Mucosa of rectum (tissue), 2 donors: ENCODE measurements at regions not wholly inside any gene's neighbourhood (a gene's known extent, or its start where the extent isn't known, plus 50 kb on each side); places are given as distances from the start of the nearest gene placed in this dataset.

Experiments used
- H3K27ac ChIP-seq, 2 donors: one replicate each; pipeline ENCODE4 v1.7.0; 2013; ENCODE audit warnings: inconsistent platforms in 2 of 2, low read depth in 2 of 2, low read length in 2 of 2
- H3K27me3 ChIP-seq, 2 donors: one replicate each; pipeline ENCODE4 v1.7.0; 2013; ENCODE audit warnings: low read length in 2 of 2; ENCODE audit not compliant: control insufficient read depth in 2 of 2, insufficient read depth in 2 of 2
- H3K36me3 ChIP-seq, 2 donors: one replicate each; pipeline ENCODE4 v1.7.0; 2013; ENCODE audit warnings: low read length in 2 of 2; ENCODE audit not compliant: control insufficient read depth in 2 of 2, insufficient read depth in 2 of 2
- H3K4me1 ChIP-seq, 2 donors: one replicate each; pipeline ENCODE4 v1.7.0; 2013; ENCODE audit warnings: low read length in 2 of 2, mild to moderate bottlenecking in 1 of 2; ENCODE audit not compliant: control insufficient read depth in 2 of 2, insufficient read depth in 2 of 2
- H3K4me3 ChIP-seq, 2 donors: one replicate each; pipeline ENCODE4 v1.7.0; 2013; ENCODE audit warnings: low read length in 2 of 2
- H3K9ac ChIP-seq, 2 donors: one replicate each; pipeline ENCODE4 v1.7.0; 2013; ENCODE audit warnings: low read length in 2 of 2, low read depth in 1 of 2, mild to moderate bottlenecking in 1 of 2
- H3K9me3 ChIP-seq, 2 donors: one replicate each; pipeline ENCODE4 v1.7.0; 2013; ENCODE audit warnings: low read length in 2 of 2; ENCODE audit not compliant: control insufficient read depth in 2 of 2
- donor health status: healthy.
- donor health status: Normal muscosa, but diverticular disease.

DNA sequence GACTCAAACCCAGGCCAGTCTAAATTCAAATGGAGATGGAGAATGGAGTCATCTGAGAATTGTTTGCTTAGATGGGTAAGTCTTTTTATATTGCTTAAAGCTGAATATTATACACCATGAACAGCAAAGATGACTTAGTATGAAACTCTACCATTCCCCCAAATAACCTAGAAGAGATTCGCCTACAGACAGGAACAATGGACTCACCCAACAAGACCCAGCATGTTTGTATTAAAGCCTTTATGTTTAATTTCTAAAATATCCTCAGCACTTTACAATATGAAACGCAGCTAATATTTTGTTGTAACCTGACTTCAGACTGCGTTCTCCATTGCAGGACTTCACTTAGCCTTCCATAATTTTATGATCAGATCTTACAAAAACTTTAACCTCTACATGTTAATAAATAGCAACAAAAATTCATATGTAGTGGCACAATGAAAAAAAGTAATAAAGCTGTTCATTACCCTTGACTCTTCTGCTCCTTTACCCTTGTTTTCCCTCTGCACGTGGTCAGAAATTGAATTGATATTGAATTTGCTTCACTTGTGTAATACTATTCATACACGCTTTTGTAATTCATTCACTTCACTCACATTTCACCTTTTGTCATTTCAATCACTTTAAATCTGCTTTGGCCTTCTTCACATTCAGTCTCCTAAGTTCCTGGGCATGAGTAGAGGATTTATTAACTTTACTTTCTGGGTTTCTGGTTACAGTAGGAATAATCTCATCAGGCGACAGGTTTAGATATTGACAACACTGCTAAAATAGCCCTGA lies 177.3 kb upstream of the PTBP2 start:
- Histone ChIP-seq H3K36me3 (no peaks in the 10 kb centered on the region), H3K4me3 (no peak overlapping the region), H3K9ac (no peak overlapping the region), H3K4me1 (no peaks in the 10 kb centered on the region), H3K9me3 (no peaks in the 10 kb centered on the region), H3K27ac (no peak overlapping the region), H3K27me3 (no peaks in the 10 kb centered on the region)

DNA sequence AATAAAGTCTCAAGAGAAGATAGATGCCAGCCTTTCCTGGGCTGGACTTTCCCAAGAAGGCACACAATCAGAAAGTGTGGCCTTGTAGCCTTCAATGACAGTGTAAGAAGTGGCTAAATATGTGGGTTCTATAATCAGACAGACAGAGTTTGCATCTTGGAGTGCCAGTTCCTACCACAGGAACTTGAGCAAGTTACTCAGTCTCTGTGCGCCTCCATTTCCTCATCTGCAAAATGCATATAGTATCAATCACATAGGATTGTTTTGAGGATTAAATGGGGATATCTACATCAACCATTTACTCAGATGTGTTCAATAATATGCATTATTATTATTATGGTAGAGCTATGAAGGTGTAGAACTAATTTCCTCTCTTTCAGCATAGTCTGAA lies 176.8 kb upstream of the PTBP2 start:
- Histone ChIP-seq H3K27ac (no peak overlapping the region), H3K4me1 (no peaks in the 10 kb centered on the region), H3K9ac (no peak overlapping the region), H3K9me3 (no peaks in the 10 kb centered on the region), H3K36me3 (no peaks in the 10 kb centered on the region), H3K4me3 (no peak overlapping the region), H3K27me3 (no peaks in the 10 kb centered on the region)

DNA sequence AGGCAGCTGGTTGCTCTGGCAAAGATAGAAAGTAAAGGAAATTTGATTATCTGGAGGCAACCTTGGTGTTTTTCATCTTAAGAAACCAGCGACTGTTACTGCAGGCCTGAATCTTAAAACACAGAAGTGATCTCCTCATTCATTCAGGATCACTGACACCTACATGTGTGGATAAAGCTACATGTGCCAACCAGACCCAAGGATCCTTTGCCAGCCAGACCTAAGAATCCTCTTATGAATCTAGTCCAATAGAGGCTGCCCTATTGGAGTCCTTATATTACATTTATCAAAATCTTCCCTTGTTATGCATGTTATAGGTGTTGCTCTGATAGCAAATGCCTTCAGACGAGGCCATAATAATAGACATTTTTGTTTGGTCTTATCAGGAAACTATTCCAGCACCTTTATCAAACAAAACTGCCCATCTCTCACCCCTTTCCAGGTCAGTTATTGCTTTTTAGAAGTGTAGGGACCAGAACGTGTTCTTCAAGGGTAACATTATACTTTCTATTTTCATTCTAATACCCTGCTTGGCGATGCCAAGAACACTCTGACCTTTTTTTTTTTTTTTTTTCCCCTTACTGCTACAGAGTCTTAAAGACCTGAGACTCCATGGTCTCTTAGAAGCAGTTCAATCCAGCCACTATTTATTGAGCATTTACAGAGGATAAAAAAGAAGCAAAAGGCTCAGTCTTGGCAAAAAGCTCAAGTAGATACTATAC lies 175.5 kb upstream of the PTBP2 start:
- no peak overlapping the region for H3K9ac ChIP-seq
- H3K27ac ChIP-seq, result no peak overlapping the region
- H3K4me1 ChIP-seq, result no peaks in the 10 kb centered on the region
- no peak overlapping the region for H3K4me3 ChIP-seq
- no peaks in the 10 kb centered on the region for H3K27me3 ChIP-seq
- no peaks in the 10 kb centered on the region for H3K36me3 ChIP-seq
- no peaks in the 10 kb centered on the region for H3K9me3 ChIP-seq

DNA sequence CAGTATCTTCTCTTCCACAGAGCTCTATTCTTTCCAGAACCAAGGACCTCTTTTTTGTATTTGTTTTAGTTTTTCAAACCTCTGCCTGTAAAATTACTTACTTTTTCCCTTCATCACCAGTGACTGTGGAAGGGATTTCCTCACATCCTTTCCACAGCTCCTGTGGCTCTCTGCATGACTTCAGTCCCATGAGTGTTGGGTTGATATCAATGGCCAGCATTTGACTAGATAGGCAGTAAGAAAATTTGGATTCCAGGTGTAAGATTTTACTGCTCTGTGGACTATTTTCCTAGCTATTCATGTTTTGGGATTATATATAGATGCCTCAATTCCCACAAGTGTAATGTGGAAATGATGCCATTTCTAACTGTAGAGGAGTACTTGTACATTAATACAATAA lies 171.5 kb upstream of the PTBP2 start:
- no peaks in the 10 kb centered on the region for H3K27me3 ChIP-seq
- H3K4me3 ChIP-seq, result no peak overlapping the region
- no peak overlapping the region for H3K27ac ChIP-seq
- H3K9me3 ChIP-seq, result no peaks in the 10 kb centered on the region
- H3K36me3 ChIP-seq, result no peaks in the 10 kb centered on the region
- H3K4me1 ChIP-seq, result no peaks in the 10 kb centered on the region
- no peak overlapping the region for H3K9ac ChIP-seq

DNA sequence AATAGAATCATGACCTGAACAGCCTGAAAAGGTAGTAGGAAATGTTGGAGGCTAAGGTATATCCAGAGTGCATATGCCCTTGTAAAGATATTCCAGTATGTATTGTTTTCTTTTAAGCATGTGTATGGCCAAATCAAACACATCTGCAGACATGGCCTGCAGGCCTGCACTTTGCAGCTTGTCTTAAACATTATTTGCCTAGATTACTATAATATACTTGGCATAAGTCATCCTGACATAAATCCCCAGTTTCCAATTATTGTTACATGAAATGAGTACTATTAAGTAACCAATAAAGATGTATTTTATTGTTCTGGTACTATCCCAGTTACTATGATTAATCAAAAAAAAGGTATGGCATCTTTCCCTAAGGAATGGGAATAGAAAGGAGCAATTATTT lies 169.1 kb upstream of the PTBP2 start:
- H3K9ac ChIP-seq, result no peak overlapping the region
- no peaks in the 10 kb centered on the region for H3K27me3 ChIP-seq
- H3K4me1 ChIP-seq, result no peaks in the 10 kb centered on the region
- H3K36me3 ChIP-seq, result no peaks in the 10 kb centered on the region
- no peak overlapping the region for H3K4me3 ChIP-seq
- H3K9me3 ChIP-seq, result no peaks in the 10 kb centered on the region
- no peak overlapping the region for H3K27ac ChIP-seq

DNA sequence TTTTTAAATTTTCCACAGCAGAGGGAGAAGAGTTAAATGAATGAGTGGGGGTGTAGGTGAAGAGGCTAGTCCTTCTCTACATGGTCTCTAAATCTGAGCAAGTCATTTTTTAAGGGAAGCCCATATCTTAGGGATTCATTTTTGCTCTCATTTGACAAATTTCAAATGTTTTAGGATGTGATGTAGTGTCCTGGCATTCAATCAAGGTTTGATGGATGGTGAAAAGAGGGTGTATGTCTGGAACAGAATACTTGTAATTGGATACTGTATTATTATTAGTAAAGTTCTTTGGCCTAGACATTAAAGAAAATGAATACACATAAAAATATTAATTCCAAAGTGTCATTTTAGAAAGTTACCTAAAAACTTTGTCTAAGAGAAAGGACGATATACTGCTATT lies 167.8 kb upstream of the PTBP2 start:
- Histone ChIP-seq H3K36me3 (no peaks in the 10 kb centered on the region), H3K9ac (no peak overlapping the region), H3K9me3 (no peaks in the 10 kb centered on the region), H3K4me3 (no peak overlapping the region), H3K27ac (no peak overlapping the region), H3K4me1 (no peaks in the 10 kb centered on the region), H3K27me3 (no peaks in the 10 kb centered on the region)

DNA sequence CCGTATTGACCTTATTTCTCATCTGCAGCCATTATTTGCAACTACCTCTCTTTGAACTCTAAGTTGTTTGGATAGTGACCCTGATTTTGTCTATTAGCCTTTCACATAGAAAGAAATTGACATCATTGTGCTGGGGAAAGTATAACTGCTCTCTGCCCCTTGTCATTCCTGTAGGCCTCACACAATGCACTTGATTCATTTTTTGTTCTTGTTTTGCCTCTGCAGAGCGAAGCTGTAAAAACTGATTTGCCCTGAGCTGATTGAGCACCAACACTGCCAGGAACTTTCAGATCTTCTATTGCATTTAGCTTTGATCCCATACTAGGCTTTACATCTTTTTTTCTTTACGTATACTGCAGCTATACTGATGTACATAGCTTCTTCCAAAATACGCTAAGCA lies 167.2 kb upstream of the PTBP2 start:
- no peaks in the 10 kb centered on the region for H3K27me3 ChIP-seq
- H3K9me3 ChIP-seq, result no peaks in the 10 kb centered on the region
- no peaks in the 10 kb centered on the region for H3K36me3 ChIP-seq
- no peak overlapping the region for H3K27ac ChIP-seq
- H3K4me3 ChIP-seq, result no peak overlapping the region
- no peak overlapping the region for H3K9ac ChIP-seq
- no peaks in the 10 kb centered on the region for H3K4me1 ChIP-seq

DNA sequence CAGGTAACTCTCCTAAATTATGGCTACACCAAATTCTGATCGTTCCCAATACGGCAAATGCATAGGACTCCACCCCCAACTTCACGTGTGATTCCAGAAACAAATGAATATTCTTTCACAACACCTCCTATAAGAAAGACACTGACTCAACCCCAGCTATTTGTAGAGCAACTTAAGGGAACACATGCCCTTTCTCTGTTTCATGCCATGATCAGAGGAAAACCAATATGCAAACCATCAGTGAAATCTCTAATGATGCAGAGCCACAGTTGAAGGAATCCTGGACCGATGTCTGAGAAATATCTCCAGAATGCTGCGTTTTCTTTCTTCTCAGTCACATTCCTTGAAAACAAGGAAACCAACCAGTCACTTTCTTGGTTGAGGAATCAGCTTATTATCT lies 164.2 kb upstream of the PTBP2 start:
- H3K9me3 ChIP-seq, result peaks cover 0 to 5% of the 10 kb centered on the region in 2 donors
- H3K4me3 ChIP-seq, result no peak overlapping the region
- no peak overlapping the region for H3K27ac ChIP-seq
- no peaks in the 10 kb centered on the region for H3K27me3 ChIP-seq
- H3K36me3 ChIP-seq, result no peaks in the 10 kb centered on the region
- H3K9ac ChIP-seq, result no peak overlapping the region
- no peaks in the 10 kb centered on the region for H3K4me1 ChIP-seq

DNA sequence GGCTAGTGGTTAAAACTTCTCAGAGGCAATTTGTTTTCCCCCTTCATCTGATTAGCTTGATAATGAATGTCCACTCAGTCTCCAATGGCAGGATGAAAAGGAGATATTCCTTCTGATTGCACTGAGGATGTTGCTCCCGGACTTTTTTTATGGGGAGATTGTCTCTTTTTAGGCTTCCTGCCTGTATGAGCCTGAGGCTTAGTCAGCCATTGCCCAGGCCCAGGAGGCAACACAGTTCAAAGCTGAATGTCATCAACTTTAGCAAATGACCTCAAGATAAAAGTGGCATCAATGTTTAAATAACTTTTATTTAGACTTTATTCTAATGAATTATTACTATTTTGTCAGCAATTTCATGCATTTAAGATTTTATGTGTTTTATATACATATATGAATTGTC lies 162.9 kb upstream of the PTBP2 start:
- H3K36me3 ChIP-seq, result no peaks in the 10 kb centered on the region
- H3K4me3 ChIP-seq, result no peak overlapping the region
- H3K9me3 ChIP-seq, result peaks cover 0 to 5% of the 10 kb centered on the region in 2 donors
- H3K27ac ChIP-seq, result no peak overlapping the region
- no peaks in the 10 kb centered on the region for H3K4me1 ChIP-seq
- no peak overlapping the region for H3K9ac ChIP-seq
- no peaks in the 10 kb centered on the region for H3K27me3 ChIP-seq

DNA sequence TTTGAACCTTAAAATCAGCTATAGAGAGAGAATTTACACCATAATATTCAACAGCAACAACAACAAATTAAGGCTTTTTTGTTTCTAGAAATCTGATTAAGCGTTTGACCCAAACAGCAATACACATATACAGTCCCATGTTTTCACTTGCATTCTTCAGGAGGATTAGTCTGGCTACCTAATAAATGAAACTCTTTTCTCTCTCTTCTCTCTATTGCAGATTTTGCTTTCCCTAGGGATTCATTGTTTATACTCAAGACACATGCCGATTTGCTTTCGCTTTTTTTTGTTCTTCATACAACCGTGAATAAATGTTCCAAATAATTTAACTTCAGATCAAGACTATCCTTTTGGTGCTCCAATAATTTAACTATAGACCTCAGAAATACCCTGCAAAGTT lies 162.4 kb upstream of the PTBP2 start:
- no peak overlapping the region for H3K27ac ChIP-seq
- H3K36me3 ChIP-seq, result no peaks in the 10 kb centered on the region
- H3K4me1 ChIP-seq, result no peaks in the 10 kb centered on the region
- H3K9me3 ChIP-seq, result peaks cover 0 to 5% of the 10 kb centered on the region in 2 donors
- H3K27me3 ChIP-seq, result no peaks in the 10 kb centered on the region
- H3K4me3 ChIP-seq, result no peak overlapping the region
- H3K9ac ChIP-seq, result no peak overlapping the region
